HEK293 (cell line): ENCODE measurements at regions not wholly inside any gene's neighbourhood (a gene's known extent, or its start where the extent isn't known, plus 50 kb on each side); places are given as distances from the start of the nearest gene placed in this dataset.

ENCODE experiments used
- CTCF ChIP-seq: fragments of 450-650 bp; formaldehyde crosslinking; IDR thresholded peaks from 2 replicates; pipeline ENCODE4 v1.5.1; 2016; ENCODE audit warnings: missing biosample characterization, missing genetic modification characterization
- INSM2 ChIP-seq: fragments of 450-650 bp; formaldehyde crosslinking; IDR thresholded peaks from 2 replicates; pipeline ENCODE4 v1.5.1; 2016; ENCODE audit warnings: missing biosample characterization, missing genetic modification characterization
- KLF16 ChIP-seq: fragments of 450-650 bp; formaldehyde crosslinking; IDR thresholded peaks from 2 replicates; pipeline ENCODE4 v1.5.1; 2017; ENCODE audit warnings: missing biosample characterization, missing genetic modification characterization
- PATZ1 ChIP-seq: fragments of 450-650 bp; formaldehyde crosslinking; IDR thresholded peaks from 2 replicates; pipeline ENCODE4 v1.5.1; 2016; ENCODE audit warnings: missing biosample characterization, missing genetic modification characterization
- REST ChIP-seq: fragments of 450-650 bp; formaldehyde crosslinking; IDR thresholded peaks from 2 replicates; pipeline ENCODE4 v1.5.1; 2016; ENCODE audit warnings: missing biosample characterization, missing genetic modification characterization
- YY1 ChIP-seq: fragments of 450-650 bp; formaldehyde crosslinking; IDR thresholded peaks from 2 replicates; pipeline ENCODE4 v1.5.1; 2018; ENCODE audit warnings: missing biosample characterization, missing genetic modification characterization
- ZFP3 ChIP-seq: fragments of 450-650 bp; formaldehyde crosslinking; IDR thresholded peaks from 2 replicates; pipeline ENCODE4 v1.5.1; 2016; ENCODE audit warnings: low read depth, missing biosample characterization, missing genetic modification characterization
- ZNF114 ChIP-seq: fragments of 450-650 bp; formaldehyde crosslinking; IDR thresholded peaks from 2 replicates; pipeline ENCODE4 v1.5.0; 2017; ENCODE audit warnings: missing biosample characterization, missing genetic modification characterization
- ZNF26 ChIP-seq: fragments of 450-650 bp; formaldehyde crosslinking; IDR thresholded peaks from 2 replicates; pipeline ENCODE4 v1.5.1; 2016; ENCODE audit warnings: missing biosample characterization, missing genetic modification characterization
- ZNF280D ChIP-seq: fragments of 450-650 bp; formaldehyde crosslinking; IDR thresholded peaks from 2 replicates; pipeline ENCODE4 v1.5.1; 2016; ENCODE audit warnings: missing biosample characterization, missing genetic modification characterization
- ZNF518A ChIP-seq: fragments of 450-650 bp; formaldehyde crosslinking; conservative IDR thresholded peaks from 2 replicates; pipeline ENCODE4 v1.5.1; 2016; ENCODE audit warnings: low read depth, missing biosample characterization, missing genetic modification characterization
- ZNF529 ChIP-seq: fragments of 450-650 bp; formaldehyde crosslinking; IDR thresholded peaks from 2 replicates; pipeline ENCODE4 v1.5.1; 2017; ENCODE audit warnings: missing genetic modification characterization, missing biosample characterization; ENCODE audit not compliant: insufficient replicate concordance
- ZNF596 ChIP-seq: fragments of 450-650 bp; IDR thresholded peaks from 2 replicates; pipeline ENCODE4 v1.5.0; 2018; ENCODE audit warnings: missing biosample characterization, mild to moderate bottlenecking, missing genetic modification characterization, moderate library complexity
- ZNF777 ChIP-seq: fragments of 450-650 bp; formaldehyde crosslinking; IDR thresholded peaks from 2 replicates; pipeline ENCODE4 v1.5.1; 2017; ENCODE audit warnings: missing biosample characterization, missing genetic modification characterization, borderline replicate concordance

GRCh38 chr17:70021726-70022125 lies 53.3 kb upstream of the KCNJ16 start:
- TF ChIP-seq ZNF596 (tag by site-specific recombination) = no peak
- no peak for TF ChIP-seq YY1
- no peak for TF ChIP-seq KLF16 (tag by site-specific recombination)
- no peak for TF ChIP-seq ZNF777
- TF ChIP-seq PATZ1 (tag by site-specific recombination) = no peak
- TF ChIP-seq CTCF (tag by site-specific recombination) = no peak
- no peak for TF ChIP-seq ZFP3
- TF ChIP-seq ZNF529 (tag by site-specific recombination) = no peak
- no peak for TF ChIP-seq ZNF280D (tag by site-specific recombination)
- no peak for TF ChIP-seq ZNF114
- no peak for TF ChIP-seq INSM2
- no peak for TF ChIP-seq REST
- TF ChIP-seq ZNF26 (tag by site-specific recombination) = no peak
- TF ChIP-seq ZNF518A (tag by site-specific recombination) = no peak
